H9 (cell line): ENCODE measurements at regions not wholly inside any gene's neighbourhood (a gene's known extent, or its start where the extent isn't known, plus 50 kb on each side); places are given as distances from the start of the nearest gene placed in this dataset.

ENCODE experiments used
- DNase-seq: peaks from one replicate; pipeline ENCODE4 v3.0.0-alpha.2; 2017
- H2AFZ ChIP-seq: one replicate; pipeline ENCODE4 v1.6.1; 2013; ENCODE audit warnings: mild to moderate bottlenecking, low read length, control low read depth, moderate library complexity
- H2AK5ac ChIP-seq: 2 replicates; pipeline ENCODE4 v1.6.1; 2013; ENCODE audit warnings: low read length, control low read depth, mixed read lengths; ENCODE audit not compliant: insufficient read length
- H2BK120ac ChIP-seq: one replicate; pipeline ENCODE4 v1.6.1; 2013; ENCODE audit warnings: low read depth, mild to moderate bottlenecking, low read length, control low read depth, inconsistent platforms; ENCODE audit not compliant: poor library complexity, severe bottlenecking
- H2BK12ac ChIP-seq: 2 replicates; pipeline ENCODE4 v1.6.1; 2013; ENCODE audit warnings: low read length, control low read depth, mixed read lengths, low read depth; ENCODE audit not compliant: insufficient read length
- H2BK15ac ChIP-seq: 2 replicates; pipeline ENCODE4 v1.6.1; 2013; ENCODE audit warnings: low read depth, low read length, control low read depth
- H2BK20ac ChIP-seq: one replicate; pipeline ENCODE4 v1.6.1; 2013; ENCODE audit warnings: low read depth, mild to moderate bottlenecking, low read length, control low read depth, inconsistent platforms; ENCODE audit not compliant: poor library complexity, severe bottlenecking
- H2BK5ac ChIP-seq: 2 replicates; pipeline ENCODE4 v1.6.1; 2013; ENCODE audit warnings: low read length, control low read depth, mixed read lengths; ENCODE audit not compliant: insufficient read length
- H3K14ac ChIP-seq: 2 replicates; pipeline ENCODE4 v1.6.1; 2013; ENCODE audit warnings: low read length, control low read depth; ENCODE audit not compliant: insufficient read depth
- H3K18ac ChIP-seq: 2 replicates; pipeline ENCODE4 v1.6.1; 2013; ENCODE audit warnings: low read depth, mild to moderate bottlenecking, mixed read lengths, low read length, control low read depth; ENCODE audit not compliant: insufficient read length
- H3K23ac ChIP-seq: 2 replicates; pipeline ENCODE4 v1.6.1; 2013; ENCODE audit warnings: low read length, control low read depth, mixed read lengths, low read depth; ENCODE audit not compliant: insufficient read length
- H3K23me2 ChIP-seq: 2 replicates; pipeline ENCODE4 v1.6.1; 2013; ENCODE audit warnings: low read depth, mild to moderate bottlenecking, mixed read lengths, low read length, control low read depth; ENCODE audit not compliant: insufficient read length, poor library complexity, severe bottlenecking
- H3K27ac ChIP-seq: 2 replicates; pipeline ENCODE4 v1.5.1; 2013; ENCODE audit warnings: low read length, control low read depth, mixed read lengths, low read depth; ENCODE audit not compliant: insufficient read length
- H3K27me3 ChIP-seq: 2 replicates; pipeline ENCODE4 v1.6.1; 2013; ENCODE audit warnings: low read length, control low read depth, inconsistent platforms; ENCODE audit not compliant: insufficient read depth
- H3K4ac ChIP-seq: 2 replicates; pipeline ENCODE4 v1.6.1; 2013; ENCODE audit warnings: low read depth, mild to moderate bottlenecking, control low read depth, inconsistent platforms, low read length, moderate library complexity
- H3K4me1 ChIP-seq: 2 replicates; pipeline ENCODE4 v1.6.1; 2013; ENCODE audit warnings: low read length, control low read depth, inconsistent platforms; ENCODE audit not compliant: insufficient read depth
- H3K4me2 ChIP-seq: 2 replicates; pipeline ENCODE4 v1.6.1; 2013; ENCODE audit warnings: low read length, control low read depth, mixed read lengths; ENCODE audit not compliant: insufficient read length, insufficient read depth
- H3K56ac ChIP-seq: 2 replicates; pipeline ENCODE4 v1.6.1; 2013; ENCODE audit warnings: low read depth, mild to moderate bottlenecking, mixed read lengths, low read length, control low read depth; ENCODE audit not compliant: insufficient read length
- H3K79me1 ChIP-seq: 2 replicates; pipeline ENCODE4 v1.6.1; 2013; ENCODE audit warnings: low read depth, mild to moderate bottlenecking, moderate library complexity, low read length, control low read depth, inconsistent platforms; ENCODE audit not compliant: insufficient read depth, poor library complexity, severe bottlenecking
- H3K79me2 ChIP-seq: 2 replicates; pipeline ENCODE4 v1.6.1; 2013; ENCODE audit warnings: low read length, control low read depth, inconsistent platforms; ENCODE audit not compliant: insufficient read depth
- H3K9ac ChIP-seq: 2 replicates; pipeline ENCODE4 v1.6.1; 2013; ENCODE audit warnings: low read length, control low read depth, mixed read lengths; ENCODE audit not compliant: insufficient read length; ENCODE audit errors: extremely low read depth
- H3K9me3 ChIP-seq: one replicate; pipeline ENCODE4 v1.6.1; 2013; ENCODE audit warnings: low read depth, low read length, inconsistent platforms; ENCODE audit not compliant: control insufficient read depth
- H3T11ph ChIP-seq: one replicate; pipeline ENCODE4 v1.6.1; 2013; ENCODE audit warnings: mild to moderate bottlenecking, low read length, control low read depth, inconsistent platforms
- H4K20me1 ChIP-seq: one replicate; pipeline ENCODE4 v1.6.1; 2013; ENCODE audit not compliant: control insufficient read depth, insufficient read length, insufficient read depth
- H4K5ac ChIP-seq: 2 replicates; pipeline ENCODE4 v1.6.1; 2013; ENCODE audit warnings: low read depth, mild to moderate bottlenecking, mixed read lengths, low read length, control low read depth; ENCODE audit not compliant: insufficient read length
- H4K8ac ChIP-seq: replicated peaks from 2 replicates; pipeline ENCODE4 v1.6.1; 2013; ENCODE audit warnings: low read length, control low read depth, mixed read lengths, low read depth; ENCODE audit not compliant: insufficient read length
- H4K91ac ChIP-seq: 2 replicates; pipeline ENCODE4 v1.6.1; 2013; ENCODE audit warnings: low read depth, mild to moderate bottlenecking, moderate library complexity, mixed read lengths, low read length, control low read depth; ENCODE audit not compliant: insufficient read length
- H3K27ac Mint-ChIP-seq, 3 experiments: 2 replicates in 2 of 3; 3 replicates in 1 of 3; pipeline ENCODE4 v1.8.0; 2020 to 2021; ENCODE audit warnings: mixed read lengths in 3 of 3, mild to moderate bottlenecking in 1 of 3, moderate library complexity in 1 of 3
- H3K27me3 Mint-ChIP-seq: 2 replicates; pipeline ENCODE4 v1.8.0; 2021; ENCODE audit warnings: low read depth, mild to moderate bottlenecking, moderate library complexity, mixed read lengths
- H3K36me3 Mint-ChIP-seq, 3 experiments: 2 replicates in 2 of 3; 3 replicates in 1 of 3; pipeline ENCODE4 v1.8.0; 2020 to 2021; ENCODE audit warnings: low read depth in 3 of 3, mixed read lengths in 3 of 3; ENCODE audit not compliant: insufficient read depth in 1 of 3
- H3K4me1 Mint-ChIP-seq, 2 experiments: 2 replicates each; pipeline ENCODE4 v1.8.0; 2020; ENCODE audit warnings: mixed read lengths in 2 of 2
- H3K4me3 Mint-ChIP-seq, 2 experiments: 2 replicates in 1 of 2; 3 replicates in 1 of 2; pipeline ENCODE4 v1.8.0; 2020 to 2021; ENCODE audit warnings: mild to moderate bottlenecking in 2 of 2, mixed read lengths in 2 of 2, moderate library complexity in 1 of 2
- H3K9me3 Mint-ChIP-seq, 2 experiments: 2 replicates in 1 of 2; 3 replicates in 1 of 2; pipeline ENCODE4 v1.8.0; 2020; ENCODE audit warnings: mild to moderate bottlenecking in 2 of 2, mixed read lengths in 2 of 2, moderate library complexity in 1 of 2
- WGBS: extraction: QIAGEN DNeasy Blood & Tissue Kit; methylation state at CpG from one replicate; pipeline ENCODE4 v1.1.7; 2013; ENCODE audit warnings: missing lambda C conversion rate, low lambda C conversion rate, mixed read lengths; ENCODE audit not compliant: insufficient read length; ENCODE audit errors: extremely low coverage; 5-methylcytosine and 5-hydroxymethylcytosine counted together
- TF ChIP-seq, protein P1 (sequence below): fragments of 200-600 bp; sonication (generic); conservative IDR thresholded peaks from 3 replicates; pipeline ENCODE4 v1.8.0; 2021; ENCODE audit warnings: antibody characterized with exemption, mild to moderate bottlenecking

DNA sequence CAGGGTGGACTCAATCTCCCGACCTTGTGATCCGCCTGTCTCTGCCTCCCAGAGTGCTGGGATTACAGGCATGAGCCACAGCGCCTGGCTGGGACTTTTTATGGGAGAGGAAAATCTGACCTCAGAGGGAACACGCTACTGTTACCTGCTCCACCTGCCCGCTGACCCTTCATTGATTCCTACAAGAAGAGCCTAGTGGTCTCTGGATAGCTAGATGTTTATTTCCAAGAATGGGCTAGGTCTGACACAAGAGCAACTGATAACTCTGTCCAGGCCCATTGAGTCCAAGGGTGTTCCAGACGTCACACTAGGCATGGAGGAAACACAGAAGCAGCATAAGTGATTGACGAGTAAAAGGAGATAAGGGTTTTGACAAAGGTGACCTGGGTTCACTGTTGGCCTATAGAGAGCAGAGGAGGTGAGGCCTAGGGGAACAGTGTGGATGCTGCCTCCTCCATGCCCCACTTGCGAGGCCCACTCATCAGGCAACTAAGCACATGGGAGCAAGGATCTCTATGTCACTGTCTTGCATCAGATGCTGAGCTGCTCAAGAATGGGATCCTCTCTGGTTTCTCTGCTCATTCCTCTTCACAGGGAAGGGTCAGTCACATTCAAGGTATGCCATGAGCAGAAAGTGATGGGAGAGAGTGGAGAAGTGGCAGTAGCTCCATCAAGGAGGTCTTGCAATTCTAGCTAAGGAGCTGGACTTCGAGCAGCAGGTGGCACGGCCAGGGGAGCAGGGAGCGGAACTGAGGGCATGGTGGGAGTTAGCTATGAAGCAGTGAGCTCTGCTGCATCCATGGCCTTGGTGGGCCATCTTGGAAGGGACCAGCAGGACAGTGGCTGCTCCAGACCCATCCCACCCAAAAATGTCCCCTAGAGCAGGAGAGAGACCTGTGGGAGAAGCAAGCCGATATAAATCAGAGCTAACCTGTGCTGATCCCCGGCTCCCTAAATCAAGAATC, 145.2 kb downstream of the WSCD1 start:
- no peaks in the 10 kb centered on the region for H3K4me1 ChIP-seq
- H3K4me1 Mint-ChIP-seq, result peaks cover 5 to 8% of the 10 kb centered on the region in 2 experiments; a peak in 3 of 4 replicates
- H3K4me3 Mint-ChIP-seq, result no peak overlapping the region
- H3K27me3 Mint-ChIP-seq, result no peaks in the 10 kb centered on the region
- H2BK120ac ChIP-seq, result no peak overlapping the region
- no peak overlapping the region for H3K4ac ChIP-seq
- TF ChIP-seq, protein P1, sequence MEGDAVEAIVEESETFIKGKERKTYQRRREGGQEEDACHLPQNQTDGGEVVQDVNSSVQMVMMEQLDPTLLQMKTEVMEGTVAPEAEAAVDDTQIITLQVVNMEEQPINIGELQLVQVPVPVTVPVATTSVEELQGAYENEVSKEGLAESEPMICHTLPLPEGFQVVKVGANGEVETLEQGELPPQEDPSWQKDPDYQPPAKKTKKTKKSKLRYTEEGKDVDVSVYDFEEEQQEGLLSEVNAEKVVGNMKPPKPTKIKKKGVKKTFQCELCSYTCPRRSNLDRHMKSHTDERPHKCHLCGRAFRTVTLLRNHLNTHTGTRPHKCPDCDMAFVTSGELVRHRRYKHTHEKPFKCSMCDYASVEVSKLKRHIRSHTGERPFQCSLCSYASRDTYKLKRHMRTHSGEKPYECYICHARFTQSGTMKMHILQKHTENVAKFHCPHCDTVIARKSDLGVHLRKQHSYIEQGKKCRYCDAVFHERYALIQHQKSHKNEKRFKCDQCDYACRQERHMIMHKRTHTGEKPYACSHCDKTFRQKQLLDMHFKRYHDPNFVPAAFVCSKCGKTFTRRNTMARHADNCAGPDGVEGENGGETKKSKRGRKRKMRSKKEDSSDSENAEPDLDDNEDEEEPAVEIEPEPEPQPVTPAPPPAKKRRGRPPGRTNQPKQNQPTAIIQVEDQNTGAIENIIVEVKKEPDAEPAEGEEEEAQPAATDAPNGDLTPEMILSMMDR, result no peak
- no peak overlapping the region for H3K18ac ChIP-seq
- H3K56ac ChIP-seq, result no peak overlapping the region
- H3K4me2 ChIP-seq, result no peak overlapping the region
- no peak overlapping the region for H2BK20ac ChIP-seq
- H3K9ac ChIP-seq, result no peak overlapping the region
- no peaks in the 10 kb centered on the region for H3K23me2 ChIP-seq
- no peaks in the 10 kb centered on the region for H3K9me3 ChIP-seq
- no peak overlapping the region for H3T11ph ChIP-seq
- no peak overlapping the region for H2BK5ac ChIP-seq
- H4K20me1 ChIP-seq, result no peaks in the 10 kb centered on the region
- no peak overlapping the region for H2AFZ ChIP-seq
- no peak overlapping the region for H2BK12ac ChIP-seq
- no peak overlapping the region for H3K27ac Mint-ChIP-seq
- no peak overlapping the region for H4K8ac ChIP-seq
- H3K79me1 ChIP-seq, result no peaks in the 10 kb centered on the region
- H3K36me3 Mint-ChIP-seq, result no peaks in the 10 kb centered on the region; a peak in 1 of 7 replicates
- DNase-seq, result no peak
- H3K27me3 ChIP-seq, result no peaks in the 10 kb centered on the region
- no peak overlapping the region for H4K5ac ChIP-seq
- H2BK15ac ChIP-seq, result no peak overlapping the region
- H3K23ac ChIP-seq, result no peak overlapping the region
- WGBS, result no CpG with 5 or more reads among the region's 13 CpGs
- no peak overlapping the region for H4K91ac ChIP-seq
- H3K79me2 ChIP-seq, result no peaks in the 10 kb centered on the region
- no peak overlapping the region for H2AK5ac ChIP-seq
- H3K27ac ChIP-seq, result no peak overlapping the region
- no peak overlapping the region for H3K14ac ChIP-seq
- no peaks in the 10 kb centered on the region; a peak in 1 of 5 replicates for H3K9me3 Mint-ChIP-seq
